Activated CD4-positive, alpha-beta T cell treated with anti-CD3 and anti-CD28 coated beads for 24 hours (primary cell): ENCODE measurements at regions not wholly inside any gene's neighbourhood (a gene's known extent, or its start where the extent isn't known, plus 50 kb on each side); places are given as distances from the start of the nearest gene placed in this dataset.

Experiments
- DNase-seq, 2 donors: peaks; one replicate each; pipeline ENCODE4 v3.0.0-alpha.2; 2020; ENCODE audit warnings: low read depth in 2 of 2

DNA sequence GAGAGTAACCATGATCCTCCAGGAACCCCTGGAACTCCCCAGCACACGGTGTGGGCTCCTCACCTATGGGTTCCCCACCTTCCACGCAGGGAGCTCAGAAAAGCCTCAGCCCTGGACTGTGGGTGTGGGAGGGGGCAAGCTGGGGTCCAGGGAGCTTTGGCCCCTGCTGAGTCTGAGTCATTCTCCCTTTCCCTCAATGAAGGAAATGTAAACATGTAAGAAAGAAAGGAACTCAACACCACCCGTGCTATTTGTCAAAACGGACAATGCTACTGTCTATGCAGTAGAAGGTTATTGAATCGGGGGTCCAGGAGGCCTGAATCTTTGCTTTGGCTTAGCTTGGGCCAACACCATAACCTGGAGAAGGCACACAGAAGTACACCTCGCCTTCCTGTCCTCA is 222.8 kb downstream of the PMP22 start:
- DNase-seq = no peak

DNA sequence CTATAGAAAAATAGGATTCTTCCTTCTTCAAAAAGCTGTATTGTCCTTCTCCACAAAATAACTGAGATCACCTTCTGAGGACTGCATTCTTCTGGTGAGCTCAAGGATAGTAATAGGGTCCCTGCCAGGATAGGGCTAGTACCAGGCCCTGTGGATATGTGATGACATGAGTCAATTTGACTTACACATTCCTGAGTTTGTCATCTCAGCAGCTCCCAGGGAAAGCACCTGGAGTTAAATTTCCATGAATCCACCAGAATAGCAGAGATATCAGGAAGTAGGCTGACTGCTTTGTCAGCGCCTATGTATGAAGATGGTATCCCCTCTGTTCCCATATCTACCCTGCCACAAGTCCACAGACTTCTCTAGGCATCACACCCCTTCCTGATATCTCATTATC is 225.8 kb downstream of the PMP22 start:
- DNase-seq = no peak

GRCh38 chr17:15038656-15039055 is 226.5 kb downstream of the PMP22 start:
- no peak for DNase-seq

- no peak for DNase-seq
Observed at GRCh38 chr17:15036238-15036637, 228.9 kb downstream of the PMP22 start.

- DNase-seq = no peak
Observed at GRCh38 chr17:15031975-15032374, 233.2 kb downstream of the PMP22 start.

DNA sequence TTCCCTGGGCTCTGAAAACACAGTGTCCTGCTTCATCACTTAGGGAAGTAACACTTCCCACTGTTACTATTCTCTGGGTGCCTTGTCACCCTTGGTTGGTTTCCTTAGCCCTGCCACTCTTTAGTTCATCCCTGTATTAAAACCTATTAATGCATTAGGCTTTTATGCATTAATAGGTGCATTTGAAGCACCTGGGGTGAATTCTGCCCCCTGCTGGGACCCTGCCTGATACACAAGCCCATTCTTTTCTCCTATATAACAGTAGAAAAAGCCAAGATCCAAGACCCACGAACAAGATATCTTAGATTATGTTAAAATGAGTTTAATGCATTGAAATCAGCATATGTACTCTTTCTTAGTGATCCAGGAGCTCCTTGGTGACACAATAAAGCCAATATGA is 235.7 kb downstream of the PMP22 start:
- DNase-seq = no peak

GRCh38 chr17:15027853-15028252 is 237.3 kb downstream of the PMP22 start:
- DNase-seq = no peak

DNA sequence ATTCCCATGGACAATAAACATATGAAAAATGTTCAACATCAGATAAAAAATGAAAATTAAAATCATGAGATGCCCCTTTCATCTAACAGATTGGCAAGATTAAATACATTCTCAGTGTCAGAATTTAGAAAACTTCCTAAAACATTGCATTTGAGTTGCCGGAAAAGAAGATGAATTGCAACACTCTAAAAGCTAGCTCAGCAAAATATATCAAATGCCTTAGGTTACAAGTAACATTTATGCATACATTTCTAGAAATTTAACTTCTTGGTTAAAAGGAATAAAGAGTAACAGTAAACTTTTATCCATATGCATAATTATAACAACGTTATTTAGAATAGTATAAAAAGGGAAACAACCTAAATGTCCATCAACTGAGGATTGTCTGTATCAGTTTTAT is 239.0 kb downstream of the PMP22 start:
- no peak for DNase-seq

GRCh38 chr17:15023589-15024336 is 241.4 kb downstream of the PMP22 start:
- DNase-seq = no peak

DNA sequence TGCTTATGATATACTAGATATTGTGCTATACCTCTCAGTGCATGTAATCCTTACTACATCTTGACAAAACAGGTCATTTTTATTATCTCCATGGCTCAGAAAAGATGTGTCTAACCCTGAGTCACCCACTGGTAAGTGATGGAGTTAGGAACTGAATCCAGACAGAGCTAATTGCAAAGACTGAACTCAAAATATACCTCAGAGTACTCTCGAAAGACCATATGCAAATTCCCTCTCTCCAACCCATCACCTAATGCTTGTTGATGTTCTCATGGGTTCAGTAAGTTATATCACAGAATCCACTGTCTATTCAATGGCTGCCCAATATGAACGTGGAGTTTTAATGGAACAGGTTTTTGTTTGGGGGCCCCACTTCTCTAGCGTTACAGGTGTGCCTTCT is 246.0 kb downstream of the PMP22 start:
- no peak for DNase-seq

DNA sequence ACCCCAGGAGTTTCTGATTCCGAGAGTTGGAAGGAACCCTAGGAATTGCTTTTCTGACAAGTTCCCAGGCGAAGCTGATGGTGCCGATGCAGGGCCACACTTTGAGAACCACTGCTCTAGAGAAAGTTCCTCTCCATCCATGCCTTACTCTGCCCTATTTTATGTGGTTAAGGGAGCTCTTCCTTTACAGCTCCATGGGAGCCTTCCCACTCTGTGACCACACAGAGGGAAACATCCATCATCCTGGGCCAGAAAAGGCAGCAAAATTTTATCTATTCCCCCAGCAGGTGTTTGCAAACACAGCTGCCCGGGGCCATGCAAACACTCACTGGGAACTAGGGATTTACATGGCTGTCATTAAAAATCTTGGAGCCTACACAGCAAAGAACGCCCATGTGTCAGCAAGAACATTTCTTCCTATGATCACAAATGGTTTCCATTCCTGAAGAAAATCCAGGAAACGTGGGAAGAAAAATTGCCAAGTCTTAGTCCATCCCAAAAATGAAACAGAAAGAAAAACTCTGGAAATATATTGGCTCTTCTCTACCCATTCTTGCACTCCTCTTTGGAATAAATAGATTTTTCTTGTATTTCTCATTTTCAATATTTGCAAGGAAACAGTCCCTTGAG is 252.7 kb downstream of the PMP22 start:
- no peak for DNase-seq

DNA sequence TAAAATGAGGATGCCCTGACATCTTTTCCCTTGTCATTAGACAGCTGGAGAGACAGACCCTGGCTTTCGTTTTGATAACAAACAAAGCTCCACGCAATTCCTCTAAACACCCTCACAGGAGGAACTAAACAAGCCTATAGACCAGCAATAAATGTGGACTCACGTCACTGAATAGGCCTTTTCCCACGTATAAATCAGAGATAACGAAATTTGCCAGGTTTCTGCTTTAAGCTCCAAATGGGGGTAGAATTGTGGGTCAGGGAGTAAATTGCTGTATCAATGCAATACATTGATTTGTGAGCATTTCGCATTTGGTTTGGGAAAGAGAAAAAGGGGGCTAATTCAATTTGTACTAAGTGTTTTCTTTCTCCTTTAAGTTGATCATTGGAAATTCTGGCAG is 256.0 kb downstream of the PMP22 start:
- no peak for DNase-seq

- no peak for DNase-seq
Observed at GRCh38 chr17:15007147-15007553, 258.0 kb downstream of the PMP22 start.

- no peak for DNase-seq
Observed at GRCh38 chr17:15006421-15007128, 258.6 kb downstream of the PMP22 start.

GRCh38 chr17:15000661-15001060 is 264.5 kb downstream of the PMP22 start:
- DNase-seq = no peak

- DNase-seq = no peak
Observed at GRCh38 chr17:14997290-14997689, 267.8 kb downstream of the PMP22 start.

DNA sequence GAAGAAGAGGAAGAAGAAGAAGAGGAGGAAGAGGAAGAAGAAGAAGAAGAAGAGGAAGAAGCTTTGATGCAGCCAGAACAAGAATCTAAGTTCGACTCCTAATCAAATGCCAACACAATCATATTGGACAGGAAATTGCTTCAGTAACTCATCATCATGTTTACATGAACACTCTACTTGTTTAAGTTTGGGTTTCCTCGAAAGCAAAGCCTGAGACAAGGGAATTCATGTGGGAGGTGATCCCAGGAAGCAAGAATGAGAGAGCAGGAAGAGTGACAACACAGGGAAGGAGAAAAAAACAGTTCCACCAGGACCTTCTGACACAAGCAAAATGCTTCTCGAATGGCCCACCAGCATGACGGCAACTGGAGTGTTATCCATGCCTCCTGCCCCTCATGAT is 279.0 kb downstream of the PMP22 start:
- no peak for DNase-seq

- no peak for DNase-seq
Observed at GRCh38 chr17:14972844-14973243, 292.3 kb downstream of the PMP22 start.

DNA sequence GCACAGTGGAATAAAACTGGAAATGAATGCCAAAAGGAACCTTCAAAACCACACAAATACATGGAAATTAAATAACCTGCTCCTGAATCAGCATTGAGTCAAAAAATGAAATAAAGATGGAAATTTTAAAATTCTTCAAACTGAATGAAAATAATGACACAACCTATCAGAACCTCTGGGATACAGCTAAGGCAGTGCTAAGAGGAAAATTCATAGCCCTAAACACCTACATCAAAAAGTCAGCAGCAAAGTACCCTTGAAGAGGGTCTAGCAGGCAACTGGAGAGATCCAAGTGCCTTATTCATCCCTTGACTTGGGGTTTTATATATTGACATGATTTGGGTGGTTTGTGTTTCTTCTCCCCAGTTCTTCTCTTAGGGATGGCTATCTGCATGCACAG is 294.1 kb downstream of the PMP22 start:
- no peak for DNase-seq

DNA sequence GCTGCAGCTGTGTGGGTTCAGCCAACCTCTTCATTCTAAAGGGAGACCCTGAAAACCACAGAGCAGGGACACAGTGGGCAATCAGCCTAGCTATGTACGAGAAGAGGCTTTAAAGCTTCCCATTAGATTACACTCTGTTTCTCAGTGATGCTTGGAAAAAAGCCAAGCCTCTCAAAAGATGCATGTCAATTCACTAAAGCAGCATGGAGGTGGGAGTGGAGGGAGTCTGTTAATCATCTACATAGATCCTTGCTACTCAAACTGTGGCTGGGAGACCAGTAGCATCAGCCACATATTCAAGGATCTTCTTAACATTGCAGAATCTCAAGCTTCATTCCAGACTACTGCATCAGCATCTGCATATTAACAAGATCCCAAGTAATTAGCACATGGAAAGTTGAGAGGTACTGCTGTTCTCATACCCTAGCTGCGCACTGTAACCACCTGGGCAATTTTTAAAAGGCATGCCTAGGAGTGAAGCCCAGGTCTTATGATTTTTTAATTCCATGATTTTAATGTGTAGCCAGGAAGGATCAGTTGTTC is 305.9 kb downstream of the PMP22 start:
- no peak for DNase-seq

GRCh38 chr17:14953405-14953804 is 311.7 kb downstream of the PMP22 start:
- no peak for DNase-seq

GRCh38 chr17:14950686-14951085 is 314.4 kb downstream of the PMP22 start:
- DNase-seq = no peak

DNA sequence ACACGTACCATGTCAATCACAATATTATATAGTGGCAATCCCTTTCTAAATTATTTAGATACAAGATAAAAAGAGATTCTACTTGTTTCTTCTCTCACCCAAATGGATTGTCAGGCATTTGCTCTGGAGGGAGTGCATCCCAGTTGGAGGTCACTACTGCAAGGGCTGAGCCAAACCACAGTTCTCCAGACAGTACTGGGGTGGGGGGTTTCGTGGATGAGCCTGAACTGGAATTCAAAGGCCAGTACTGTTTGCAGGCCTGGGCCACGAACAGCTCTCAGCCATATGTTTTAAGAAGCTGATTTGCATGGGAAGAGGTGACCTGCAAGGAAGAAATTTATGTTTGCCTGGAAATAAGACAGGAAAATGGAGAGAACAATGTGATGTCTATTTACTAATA is 314.9 kb downstream of the PMP22 start:
- no peak for DNase-seq
